ENCODE measurements at regions not wholly inside any gene's neighbourhood (a gene's known extent, or its start where the extent isn't known, plus 50 kb on each side); places are given as distances from the start of the nearest gene placed in this dataset.

- no peaks in the 10 kb centered on the region for H3K36me3 Mint-ChIP-seq
- no peaks in the 10 kb centered on the region for H3K4me1 Mint-ChIP-seq
- no peak overlapping the region for H3K4me3 Mint-ChIP-seq
- H3K9me3 Mint-ChIP-seq: peaks cover 0 to 1% (median 0%) of the 10 kb centered on the region in 6 donors
- DNase-seq: no peak
- peaks cover 0 to 3% (median under 1%) of the 10 kb centered on the region in 3 donors for H3K27me3 Mint-ChIP-seq (ENCODE audit: low read depth in 3 of 3)
- no peak overlapping the region for H3K27ac Mint-ChIP-seq
Observed at GRCh38 chr6:88558981-88559380, 392.8 kb upstream of the CNR1 start.

GRCh38 chr6:88556663-88557062, 390.5 kb upstream of the CNR1 start:
- Mint-ChIP-seq H3K9me3 (no peaks in the 10 kb centered on the region), H3K36me3 (no peaks in the 10 kb centered on the region)
- DNase-seq: no peak

GRCh38 chr6:88548891-88549505, 382.9 kb upstream of the CNR1 start:
- H3K36me3 Mint-ChIP-seq: no peaks in the 10 kb centered on the region
- H3K27ac Mint-ChIP-seq: no peak overlapping the region
- peaks cover 0 to 2% (median 0%) of the 10 kb centered on the region in 6 donors for H3K9me3 Mint-ChIP-seq
- peaks cover 1 to 6% (median 3%) of the 10 kb centered on the region in 3 donors for H3K27me3 Mint-ChIP-seq (ENCODE audit: low read depth in 3 of 3)
- no peak for DNase-seq
- no peaks in the 10 kb centered on the region for H3K4me1 Mint-ChIP-seq
- no peak overlapping the region for H3K4me3 Mint-ChIP-seq

More at GRCh38 chr6:88556663-88557062, 390.5 kb upstream of the CNR1 start:
- Mint-ChIP-seq H3K27me3 (ENCODE audit: low read depth in 3 of 3) (peaks cover 0 to 4% (median 3%) of the 10 kb centered on the region in 3 donors), H3K27ac (no peak overlapping the region), H3K4me3 (no peak overlapping the region), H3K4me1 (no peaks in the 10 kb centered on the region)

GRCh38 chr6:88547768-88548167, 381.6 kb upstream of the CNR1 start:
- H3K4me1 Mint-ChIP-seq: no peaks in the 10 kb centered on the region
- peaks cover 0 to 2% (median 0%) of the 10 kb centered on the region in 6 donors for H3K9me3 Mint-ChIP-seq
- peaks cover 1 to 6% (median 3%) of the 10 kb centered on the region in 3 donors for H3K27me3 Mint-ChIP-seq (ENCODE audit: low read depth in 3 of 3)
- no peaks in the 10 kb centered on the region for H3K36me3 Mint-ChIP-seq
- H3K27ac Mint-ChIP-seq: no peak overlapping the region
- no peak for DNase-seq
- H3K4me3 Mint-ChIP-seq: no peak overlapping the region

GRCh38 chr6:88545991-88546390, 379.8 kb upstream of the CNR1 start:
- Mint-ChIP-seq H3K36me3 (no peaks in the 10 kb centered on the region), H3K27me3 (ENCODE audit: low read depth in 3 of 3) (peaks cover 0 to 2% (median 1%) of the 10 kb centered on the region in 3 donors), H3K27ac (no peak overlapping the region), H3K9me3 (peaks cover 0 to 2% (median 0%) of the 10 kb centered on the region in 6 donors), H3K4me1 (no peaks in the 10 kb centered on the region), H3K4me3 (no peak overlapping the region)
- no peak for DNase-seq

GRCh38 chr6:88544986-88545612, 379.0 kb upstream of the CNR1 start:
- H3K27me3 Mint-ChIP-seq (ENCODE audit: low read depth in 3 of 3): peaks cover 0 to 4% (median 1%) of the 10 kb centered on the region in 3 donors
- no peaks in the 10 kb centered on the region for H3K4me1 Mint-ChIP-seq
- no peaks in the 10 kb centered on the region for H3K36me3 Mint-ChIP-seq
- no peak overlapping the region for H3K27ac Mint-ChIP-seq
- H3K4me3 Mint-ChIP-seq: no peak overlapping the region
- DNase-seq: no peak
- H3K9me3 Mint-ChIP-seq: peaks cover 0 to 2% (median 0%) of the 10 kb centered on the region in 6 donors

- H3K36me3 Mint-ChIP-seq: no peaks in the 10 kb centered on the region
- peaks cover 3 to 20% (median 5%) of the 10 kb centered on the region in 3 donors for H3K27me3 Mint-ChIP-seq (ENCODE audit: low read depth in 3 of 3)
- H3K27ac Mint-ChIP-seq: no peak overlapping the region
- no peak for DNase-seq
- no peaks in the 10 kb centered on the region for H3K4me1 Mint-ChIP-seq
- no peak overlapping the region for H3K4me3 Mint-ChIP-seq
- H3K9me3 Mint-ChIP-seq: peaks cover 0 to 3% (median 0%) of the 10 kb centered on the region in 6 donors
Observed at GRCh38 chr6:88539295-88539764, 373.2 kb upstream of the CNR1 start.

- no peak for DNase-seq
- Mint-ChIP-seq H3K36me3 (no peaks in the 10 kb centered on the region), H3K9me3 (peaks cover 0 to 3% (median 0%) of the 10 kb centered on the region in 6 donors), H3K27me3 (ENCODE audit: low read depth in 3 of 3) (peaks cover 3 to 20% (median 5%) of the 10 kb centered on the region in 3 donors), H3K27ac (no peak overlapping the region), H3K4me3 (no peak overlapping the region), H3K4me1 (no peaks in the 10 kb centered on the region)
Observed at GRCh38 chr6:88538840-88539239, 372.7 kb upstream of the CNR1 start.

- Mint-ChIP-seq H3K27ac (no peak overlapping the region), H3K36me3 (no peaks in the 10 kb centered on the region), H3K4me3 (no peak overlapping the region), H3K9me3 (peaks cover 0 to 3% (median 0%) of the 10 kb centered on the region in 6 donors), H3K4me1 (no peaks in the 10 kb centered on the region), H3K27me3 (ENCODE audit: low read depth in 3 of 3) (peaks cover 3 to 20% (median 5%) of the 10 kb centered on the region in 3 donors)
- DNase-seq: no peak
Observed at GRCh38 chr6:88538130-88538706, 372.1 kb upstream of the CNR1 start.

- no peak for DNase-seq
- no peaks in the 10 kb centered on the region for H3K36me3 Mint-ChIP-seq
- H3K9me3 Mint-ChIP-seq: peaks cover 0 to 3% (median 0%) of the 10 kb centered on the region in 6 donors
- H3K4me1 Mint-ChIP-seq: no peaks in the 10 kb centered on the region
- no peak overlapping the region for H3K27ac Mint-ChIP-seq
- H3K27me3 Mint-ChIP-seq (ENCODE audit: low read depth in 3 of 3): peaks cover 3 to 20% (median 5%) of the 10 kb centered on the region in 3 donors
- no peak overlapping the region for H3K4me3 Mint-ChIP-seq
Observed at GRCh38 chr6:88536071-88536625, 370.0 kb upstream of the CNR1 start.

GRCh38 chr6:88535306-88535705, 369.2 kb upstream of the CNR1 start:
- Mint-ChIP-seq H3K9me3 (peaks cover 0 to 3% (median 0%) of the 10 kb centered on the region in 6 donors), H3K27me3 (ENCODE audit: low read depth in 3 of 3) (peaks cover 3 to 19% (median 7%) of the 10 kb centered on the region in 3 donors), H3K36me3 (no peaks in the 10 kb centered on the region), H3K27ac (no peak overlapping the region), H3K4me1 (no peaks in the 10 kb centered on the region), H3K4me3 (no peak overlapping the region)
- no peak for DNase-seq

GRCh38 chr6:88532241-88532860, 366.2 kb upstream of the CNR1 start:
- H3K27me3 Mint-ChIP-seq (ENCODE audit: low read depth in 3 of 3): peaks cover 0 to 8% (median 4%) of the 10 kb centered on the region in 3 donors
- DNase-seq: no peak
- H3K27ac Mint-ChIP-seq: no peak overlapping the region
- no peaks in the 10 kb centered on the region for H3K4me1 Mint-ChIP-seq
- no peak overlapping the region for H3K4me3 Mint-ChIP-seq
- no peaks in the 10 kb centered on the region for H3K36me3 Mint-ChIP-seq
- H3K9me3 Mint-ChIP-seq: peaks cover 0 to 2% (median 0%) of the 10 kb centered on the region in 6 donors

GRCh38 chr6:88529726-88530125, 363.6 kb upstream of the CNR1 start:
- H3K36me3 Mint-ChIP-seq: peaks cover 0 to 4% (median 0%) of the 10 kb centered on the region in 3 donors
- DNase-seq: no peak
- H3K4me1 Mint-ChIP-seq: no peaks in the 10 kb centered on the region
- H3K27ac Mint-ChIP-seq: no peak overlapping the region
- no peak overlapping the region for H3K4me3 Mint-ChIP-seq
- H3K27me3 Mint-ChIP-seq (ENCODE audit: low read depth in 3 of 3): peaks cover 0 to 2% (median 2%) of the 10 kb centered on the region in 3 donors
- peaks cover 0 to 4% (median under 1%) of the 10 kb centered on the region in 6 donors for H3K9me3 Mint-ChIP-seq
